Keratinocyte (primary cell): ENCODE measurements at regions not wholly inside any gene's neighbourhood (a gene's known extent, or its start where the extent isn't known, plus 50 kb on each side); places are given as distances from the start of the nearest gene placed in this dataset.

ENCODE experiments used
- CTCF ChIP-seq, 3 experiments: IDR thresholded peaks in 1 of 3; conservative IDR thresholded peaks in 1 of 3; optimal IDR thresholded peaks in 1 of 3; 2 replicates in 2 of 3; 3 replicates in 1 of 3; pipeline versions ENCODE3 to v1.5.1; 2011; ENCODE audit warnings: low read length in 3 of 3, mild to moderate bottlenecking in 3 of 3, moderate library complexity in 2 of 3, control low read depth in 1 of 3, inconsistent platforms in 1 of 3; ENCODE audit not compliant: insufficient read depth in 2 of 3; ENCODE audit errors: extremely low read depth in 1 of 3
- EZH2 ChIP-seq: IDR thresholded peaks from one replicate; pipeline ENCODE4 v1.6.1; 2012; ENCODE audit warnings: inconsistent platforms, mild to moderate bottlenecking, low read length, moderate library complexity

DNA sequence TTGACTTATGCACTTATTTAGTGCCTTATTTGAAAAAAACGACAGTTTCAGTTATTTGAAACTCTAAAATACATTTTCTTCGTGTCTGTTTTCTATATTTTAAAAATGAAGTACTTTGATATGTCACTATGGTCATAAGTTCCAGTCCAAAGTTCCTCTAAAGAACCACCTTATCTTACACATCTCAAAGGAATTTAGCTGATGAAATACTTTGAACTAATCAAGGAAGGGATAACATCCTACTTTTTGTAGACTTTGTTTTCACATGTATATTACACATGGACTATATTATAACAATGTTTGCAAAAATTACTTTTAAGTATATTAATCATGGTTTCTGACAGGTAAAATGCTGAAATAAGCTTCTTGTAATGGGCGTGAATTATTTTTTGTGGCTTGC lies 265.8 kb upstream of the ZNF717 start:
- TF ChIP-seq CTCF (optimal IDR thresholded peaks at IDR 0.05 in 1 of 3, IDR thresholded peaks at IDR 0.05 in 1 of 3, conservative IDR thresholded peaks at IDR 0.05 in 1 of 3; ENCODE audit: extremely low read depth in 1 of 3, insufficient read depth in 2 of 3, low read length in 3 of 3): no peak
- TF ChIP-seq EZH2: no peak
